ENCODE measurements at regions not wholly inside any gene's neighbourhood (a gene's known extent, or its start where the extent isn't known, plus 50 kb on each side); places are given as distances from the start of the nearest gene placed in this dataset.

DNA sequence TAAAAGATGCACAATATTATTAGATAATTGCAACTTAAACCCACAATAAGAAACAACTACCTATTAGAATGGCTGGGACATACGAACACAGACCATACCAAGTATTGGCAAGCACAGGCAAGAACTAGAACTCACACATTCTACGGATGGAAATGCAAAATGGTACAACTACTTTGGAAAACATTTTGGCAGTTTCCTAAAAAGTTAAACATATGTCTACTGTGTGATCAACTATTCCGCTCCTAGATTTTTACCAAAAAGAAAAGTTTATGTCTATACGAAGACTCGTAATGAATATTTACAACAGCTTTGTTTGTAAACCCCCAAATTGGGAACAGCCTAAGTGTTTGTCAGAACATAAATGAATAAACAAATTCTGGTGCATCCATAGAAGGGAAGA lies 194.7 kb downstream of the FGFR2 start:
- TF ChIP-seq, protein P1, sequence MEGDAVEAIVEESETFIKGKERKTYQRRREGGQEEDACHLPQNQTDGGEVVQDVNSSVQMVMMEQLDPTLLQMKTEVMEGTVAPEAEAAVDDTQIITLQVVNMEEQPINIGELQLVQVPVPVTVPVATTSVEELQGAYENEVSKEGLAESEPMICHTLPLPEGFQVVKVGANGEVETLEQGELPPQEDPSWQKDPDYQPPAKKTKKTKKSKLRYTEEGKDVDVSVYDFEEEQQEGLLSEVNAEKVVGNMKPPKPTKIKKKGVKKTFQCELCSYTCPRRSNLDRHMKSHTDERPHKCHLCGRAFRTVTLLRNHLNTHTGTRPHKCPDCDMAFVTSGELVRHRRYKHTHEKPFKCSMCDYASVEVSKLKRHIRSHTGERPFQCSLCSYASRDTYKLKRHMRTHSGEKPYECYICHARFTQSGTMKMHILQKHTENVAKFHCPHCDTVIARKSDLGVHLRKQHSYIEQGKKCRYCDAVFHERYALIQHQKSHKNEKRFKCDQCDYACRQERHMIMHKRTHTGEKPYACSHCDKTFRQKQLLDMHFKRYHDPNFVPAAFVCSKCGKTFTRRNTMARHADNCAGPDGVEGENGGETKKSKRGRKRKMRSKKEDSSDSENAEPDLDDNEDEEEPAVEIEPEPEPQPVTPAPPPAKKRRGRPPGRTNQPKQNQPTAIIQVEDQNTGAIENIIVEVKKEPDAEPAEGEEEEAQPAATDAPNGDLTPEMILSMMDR (conservative IDR thresholded peaks at IDR 0.05; ENCODE audit: low read depth, low read length): no peak

DNA sequence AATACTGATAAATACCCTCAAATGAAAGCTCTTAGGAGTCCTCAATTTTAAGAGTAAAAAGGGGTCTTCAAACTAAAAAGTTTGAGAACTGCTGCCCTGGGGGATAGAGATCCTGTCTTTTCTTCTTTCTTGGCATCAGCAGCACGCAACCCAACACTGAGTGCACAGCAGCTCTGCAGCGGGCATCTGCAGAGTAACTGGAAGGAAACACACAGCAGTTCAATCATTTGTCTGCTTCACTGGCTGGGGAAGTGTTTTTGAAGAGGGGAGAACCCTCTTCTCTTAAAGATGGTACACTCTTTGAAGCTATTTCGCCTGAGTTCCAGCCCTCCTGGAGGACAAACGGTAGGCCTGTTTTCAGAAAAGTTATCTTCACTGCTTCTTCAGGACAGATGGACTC lies 193.6 kb downstream of the FGFR2 start:
- TF ChIP-seq, protein P1 (conservative IDR thresholded peaks at IDR 0.05; ENCODE audit: low read depth, low read length): no peak
- no peak for DNase-seq (ENCODE audit: low read depth)

More for the DNA sequence above, 194.7 kb downstream of the FGFR2 start:
- no peak overlapping the region for H3K4me3 ChIP-seq (ENCODE audit: low read depth, low read length)
- no peak for DNase-seq (ENCODE audit: low read depth)

DNA sequence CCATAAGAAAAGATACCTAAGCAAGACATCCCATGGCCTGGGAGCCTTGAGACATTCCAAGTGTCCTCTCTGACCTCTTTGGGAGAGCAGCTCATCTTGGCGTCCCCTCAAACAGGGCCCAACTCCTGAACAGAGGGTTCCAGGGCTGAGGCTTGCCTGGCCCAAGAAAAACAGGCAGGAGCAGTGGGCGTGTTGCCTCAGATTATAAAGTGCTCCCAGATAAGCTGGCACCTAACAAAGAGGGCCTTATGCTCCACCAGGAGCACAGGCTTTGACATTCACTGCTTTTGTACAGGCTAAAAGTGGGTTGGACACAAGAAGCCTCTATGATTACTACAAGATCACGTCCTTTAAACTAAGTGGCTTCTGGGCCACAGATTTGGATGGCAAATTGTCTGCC lies 193.1 kb downstream of the FGFR2 start:
- TF ChIP-seq, protein P1 (conservative IDR thresholded peaks at IDR 0.05; ENCODE audit: low read depth, low read length): no peak
- no peak overlapping the region for H3K4me3 ChIP-seq (ENCODE audit: low read depth, low read length)
- DNase-seq (ENCODE audit: low read depth): no peak

More for the DNA sequence above, 193.6 kb downstream of the FGFR2 start:
- H3K4me3 ChIP-seq (ENCODE audit: low read depth, low read length): no peak overlapping the region

DNA sequence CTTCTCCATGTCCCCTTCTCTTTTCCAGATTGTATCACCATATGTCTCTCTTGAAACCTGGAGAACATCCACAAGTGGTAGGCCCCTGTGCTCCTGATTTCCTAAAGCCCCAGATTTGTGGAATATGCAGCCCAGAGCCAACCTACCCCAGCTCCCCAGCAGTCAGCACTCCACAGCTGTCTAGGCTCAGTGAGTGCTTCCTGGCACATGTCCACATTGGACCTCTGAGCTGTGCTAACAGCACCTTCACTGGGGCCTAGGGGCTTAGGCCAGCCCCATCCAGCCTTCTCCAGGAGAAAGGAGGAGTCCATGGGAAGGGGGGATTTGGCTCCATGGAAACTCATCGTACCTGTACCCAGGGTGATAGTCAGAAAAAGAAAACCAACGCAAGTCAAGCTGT lies 192.7 kb downstream of the FGFR2 start:
- no peak for DNase-seq (ENCODE audit: low read depth)
- TF ChIP-seq, protein P1 (conservative IDR thresholded peaks at IDR 0.05; ENCODE audit: low read depth, low read length): no peak
- no peak overlapping the region for H3K4me3 ChIP-seq (ENCODE audit: low read depth, low read length)

DNA sequence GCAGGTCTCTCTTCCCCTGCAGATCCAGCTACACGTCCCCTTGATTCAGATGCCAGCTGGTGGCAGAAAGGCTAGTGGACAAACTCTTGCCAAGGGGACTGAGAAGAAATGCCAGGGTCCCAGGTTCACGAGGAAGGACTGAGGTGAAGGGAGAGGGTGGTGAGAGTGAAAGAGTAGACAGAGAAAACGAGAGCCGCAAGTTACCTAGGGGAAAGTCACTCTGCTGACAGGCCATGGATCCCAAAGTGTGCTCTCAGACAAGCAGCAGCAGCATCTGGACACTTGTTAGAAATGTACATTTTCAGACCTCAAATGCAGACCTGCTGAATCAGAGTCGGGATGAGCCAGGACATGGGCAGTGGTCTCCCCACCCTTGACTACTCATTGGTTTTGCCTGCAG lies 192.3 kb downstream of the FGFR2 start:
- H3K4me3 ChIP-seq (ENCODE audit: low read depth, low read length): no peak overlapping the region
- DNase-seq (ENCODE audit: low read depth): no peak
- TF ChIP-seq, protein P1 (conservative IDR thresholded peaks at IDR 0.05; ENCODE audit: low read depth, low read length): no peak

DNA sequence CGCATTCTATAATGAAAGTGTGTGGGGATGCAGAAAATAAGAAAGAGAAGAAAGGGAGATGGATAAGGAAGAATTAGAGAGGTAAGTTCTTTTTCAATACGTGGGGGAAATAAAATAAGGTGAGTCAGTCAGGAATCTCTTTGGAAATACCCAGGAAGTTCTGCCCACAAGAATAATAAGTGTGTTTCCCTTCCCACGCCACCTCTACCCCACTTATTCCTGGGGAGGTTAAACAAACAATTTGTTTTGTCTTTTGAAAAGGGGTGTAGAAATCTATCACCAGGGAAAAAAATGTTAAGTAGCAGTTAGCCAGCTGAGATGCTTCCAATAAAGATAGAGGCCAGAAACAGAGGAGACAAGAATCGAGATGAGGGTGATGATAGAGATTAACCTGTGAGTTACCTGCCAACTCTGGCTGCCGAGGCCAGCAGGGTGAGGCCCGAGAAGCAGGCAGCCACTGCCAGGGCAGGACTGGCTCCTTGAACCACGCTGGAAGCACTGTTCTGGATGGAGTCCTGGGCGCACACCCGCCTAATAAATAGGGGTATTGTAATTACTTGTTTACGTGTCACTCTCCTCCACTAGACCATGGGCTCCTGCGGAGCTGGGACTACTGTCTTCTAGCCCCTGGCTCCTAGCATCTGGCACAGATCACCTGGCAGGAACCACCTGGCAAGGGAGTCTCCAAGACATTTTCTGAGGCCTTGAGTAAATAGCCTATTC lies 191.3 kb downstream of the FGFR2 start:
- DNase-seq (ENCODE audit: low read depth): no peak
- TF ChIP-seq, protein P1 (conservative IDR thresholded peaks at IDR 0.05; ENCODE audit: low read depth, low read length): no peak
- no peak overlapping the region for H3K4me3 ChIP-seq (ENCODE audit: low read depth, low read length)

DNA sequence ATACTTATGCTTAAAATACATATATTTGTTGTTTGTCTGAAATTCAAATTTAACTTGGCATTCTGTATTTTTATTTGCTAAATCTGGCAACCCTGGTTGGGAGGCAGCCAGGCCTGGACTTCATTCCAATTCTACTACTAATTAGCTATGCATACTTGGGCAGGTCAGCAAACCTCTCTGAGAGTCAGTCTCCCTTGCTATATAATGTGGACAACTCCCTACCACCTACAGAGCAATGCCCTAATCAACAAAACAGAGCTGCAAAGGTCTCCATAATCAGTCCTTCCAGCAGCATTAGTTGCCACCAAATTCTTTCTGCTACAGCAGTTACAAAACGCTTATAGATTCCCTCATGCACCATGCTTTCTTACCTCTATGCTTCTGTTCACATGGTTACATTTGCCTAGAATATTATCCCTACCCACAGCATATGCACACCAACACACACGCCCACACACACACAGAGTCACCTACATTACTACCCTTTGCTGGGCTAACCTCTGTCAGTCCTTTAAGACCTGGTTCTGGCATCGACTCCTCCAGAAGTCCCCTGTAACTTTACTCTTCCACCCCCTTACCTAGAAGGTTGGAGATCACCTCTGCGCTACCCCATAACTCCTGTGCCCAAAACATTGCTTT lies 188.7 kb downstream of the FGFR2 start:
- H3K4me3 ChIP-seq (ENCODE audit: low read depth, low read length): no peak overlapping the region
- TF ChIP-seq, protein P1 (conservative IDR thresholded peaks at IDR 0.05; ENCODE audit: low read depth, low read length): no peak
- DNase-seq (ENCODE audit: low read depth): no peak

Measured in choroid plexus epithelial cell (primary cell).